HEK293T (cell line): ENCODE measurements at regions not wholly inside any gene's neighbourhood (a gene's known extent, or its start where the extent isn't known, plus 50 kb on each side); places are given as distances from the start of the nearest gene placed in this dataset.

Experiments used
- BHLHE40 ChIP-seq: fragments of 450-650 bp; IDR thresholded peaks from 2 replicates; pipeline ENCODE4 v1.6.1; 2016; ENCODE audit warnings: mild to moderate bottlenecking, moderate library complexity, borderline replicate concordance
- CTBP1 ChIP-seq: fragments of 450-650 bp; IDR thresholded peaks from 2 replicates; pipeline ENCODE4 v1.6.1; 2016; ENCODE audit warnings: borderline replicate concordance
- FOXA1 ChIP-seq: fragments of 450-650 bp; IDR thresholded peaks from 2 replicates; pipeline ENCODE4 v1.6.1; 2016; ENCODE audit warnings: mild to moderate bottlenecking
- FOXK2 ChIP-seq: fragments of 450-650 bp; IDR thresholded peaks from 2 replicates; pipeline ENCODE4 v1.6.1; 2016; ENCODE audit warnings: mild to moderate bottlenecking
- FOXM1 ChIP-seq: fragments of 450-650 bp; IDR thresholded peaks from 2 replicates; pipeline ENCODE4 v1.6.1; 2017; ENCODE audit warnings: mild to moderate bottlenecking, borderline replicate concordance
- HDGF ChIP-seq: fragments of 450-650 bp; IDR thresholded peaks from 2 replicates; pipeline ENCODE4 v1.6.1; 2017; ENCODE audit warnings: antibody characterized with exemption, borderline replicate concordance
- NFRKB ChIP-seq: fragments of 450-650 bp; IDR thresholded peaks from 2 replicates; pipeline ENCODE4 v1.6.1; 2016; ENCODE audit warnings: mild to moderate bottlenecking, moderate library complexity
- SP1 ChIP-seq: fragments of 450-650 bp; IDR thresholded peaks from 2 replicates; pipeline ENCODE4 v1.6.1; 2017
- TARDBP ChIP-seq: fragments of 450-650 bp; IDR thresholded peaks from 2 replicates; pipeline ENCODE4 v1.6.1; 2016
- TF ChIP-seq, protein P1 (sequence below): fragments of 450-650 bp; IDR thresholded peaks from 2 replicates; pipeline ENCODE4 v1.6.1; 2016

DNA sequence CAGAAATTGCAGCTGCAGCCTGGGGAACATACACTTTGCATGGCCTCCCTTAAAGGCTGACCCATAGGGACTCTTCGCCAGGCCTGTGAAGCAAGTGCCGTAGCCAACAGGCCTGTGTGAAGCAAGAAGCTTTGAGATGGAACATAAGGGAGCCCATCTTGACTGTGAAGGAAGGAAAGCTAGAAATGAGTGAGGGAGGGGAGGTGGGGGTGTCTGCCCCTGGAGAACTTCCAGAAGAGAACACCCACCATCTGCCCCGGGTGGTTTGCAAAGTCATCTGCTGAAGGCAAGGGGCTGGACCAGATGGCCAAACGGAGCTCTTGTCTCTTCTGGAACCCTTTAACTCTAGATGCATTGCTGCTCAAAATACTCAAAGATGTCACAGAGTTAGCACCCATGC is 103.3 kb upstream of the GRIK3 start:
- no peak for TF ChIP-seq BHLHE40
- TF ChIP-seq FOXA1 = no peak
- no peak for TF ChIP-seq HDGF
- no peak for TF ChIP-seq NFRKB
- no peak for TF ChIP-seq SP1
- TF ChIP-seq, protein P1, sequence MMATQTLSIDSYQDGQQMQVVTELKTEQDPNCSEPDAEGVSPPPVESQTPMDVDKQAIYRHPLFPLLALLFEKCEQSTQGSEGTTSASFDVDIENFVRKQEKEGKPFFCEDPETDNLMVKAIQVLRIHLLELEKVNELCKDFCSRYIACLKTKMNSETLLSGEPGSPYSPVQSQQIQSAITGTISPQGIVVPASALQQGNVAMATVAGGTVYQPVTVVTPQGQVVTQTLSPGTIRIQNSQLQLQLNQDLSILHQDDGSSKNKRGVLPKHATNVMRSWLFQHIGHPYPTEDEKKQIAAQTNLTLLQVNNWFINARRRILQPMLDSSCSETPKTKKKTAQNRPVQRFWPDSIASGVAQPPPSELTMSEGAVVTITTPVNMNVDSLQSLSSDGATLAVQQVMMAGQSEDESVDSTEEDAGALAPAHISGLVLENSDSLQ = no peak
- no peak for TF ChIP-seq TARDBP
- no peak for TF ChIP-seq FOXM1
- TF ChIP-seq CTBP1 = no peak
- TF ChIP-seq FOXK2 = no peak
